ENCODE measurements at regions not wholly inside any gene's neighbourhood (a gene's known extent, or its start where the extent isn't known, plus 50 kb on each side); places are given as distances from the start of the nearest gene placed in this dataset.

- no peak for DNase-seq
Measured at GRCh38 chr10:4061441-4061951, 276.5 kb upstream of the KLF6 start.

- no peak for DNase-seq
Measured at GRCh38 chr10:4059471-4060138, 274.6 kb upstream of the KLF6 start.

GRCh38 chr10:4058514-4059029, 273.6 kb upstream of the KLF6 start:
- no peak for DNase-seq

GRCh38 chr10:4057725-4058513, 272.9 kb upstream of the KLF6 start:
- DNase-seq, result no peak

- DNase-seq, result no peak
Measured at GRCh38 chr10:4057021-4057420, 272.0 kb upstream of the KLF6 start.

- no peak for DNase-seq
Measured at GRCh38 chr10:4054656-4055435, 269.8 kb upstream of the KLF6 start.

- no peak for DNase-seq
Measured at GRCh38 chr10:4053940-4054339, 268.9 kb upstream of the KLF6 start.

- no peak for DNase-seq
Measured at GRCh38 chr10:4051641-4052151, 266.7 kb upstream of the KLF6 start.

GRCh38 chr10:4051011-4051640, 266.1 kb upstream of the KLF6 start:
- DNase-seq, result no peak

- no peak for DNase-seq
Measured at GRCh38 chr10:4050061-4050460, 265.1 kb upstream of the KLF6 start.

GRCh38 chr10:4049348-4049747, 264.3 kb upstream of the KLF6 start:
- no peak for DNase-seq

GRCh38 chr10:4048236-4048864, 263.3 kb upstream of the KLF6 start:
- DNase-seq, result no peak

- DNase-seq, result no peak
Measured at GRCh38 chr10:4046712-4047354, 261.8 kb upstream of the KLF6 start.

GRCh38 chr10:4046030-4046429, 261.0 kb upstream of the KLF6 start:
- DNase-seq, result no peak

- no peak for DNase-seq
Measured at GRCh38 chr10:4043897-4044665, 259.1 kb upstream of the KLF6 start.

- no peak for DNase-seq
Measured at GRCh38 chr10:4041635-4042034, 256.6 kb upstream of the KLF6 start.

GRCh38 chr10:4038000-4038399, 253.0 kb upstream of the KLF6 start:
- DNase-seq, result no peak

- DNase-seq, result no peak
Measured at GRCh38 chr10:4035599-4035945, 250.6 kb upstream of the KLF6 start.

- no peak for DNase-seq
Measured at GRCh38 chr10:4034907-4035598, 250.0 kb upstream of the KLF6 start.

GRCh38 chr10:4033341-4033896, 248.4 kb upstream of the KLF6 start:
- no peak for DNase-seq

Measured in AML-193 (cell line).